IMR-90 (cell line): ENCODE measurements at regions not wholly inside any gene's neighbourhood (a gene's known extent, or its start where the extent isn't known, plus 50 kb on each side); places are given as distances from the start of the nearest gene placed in this dataset.

Experiments used
- ATAC-seq: fragments of 200-7000 bp; cut with Tn5 transposase; 2 replicates; pipeline ENCODE4 v1.9.1; 2020; ENCODE audit warnings: low read depth, mild to moderate bottlenecking, moderate library complexity
- BruUV-seq: library from RNA; stranded (reverse); fragments of 400-500 nt; replicated peaks from 2 replicates; lab custom pipeline; 2021; lab: Mats Ljungman, UMichigan
- CTCF ChIA-PET: fragments of 300-600 bp; formaldehyde crosslinking; extraction: SDS; loops from one replicate; lab custom pipeline; 2021; ENCODE audit warnings: antibody characterized with exemption; lab: Yijun Ruan, JAX
- POLR2A ChIA-PET: fragments of 300-600 bp; sonication (Branson Sonifier 250); formaldehyde crosslinking; loops from one replicate; lab custom pipeline; 2022; ENCODE audit warnings: antibody characterized with exemption; ENCODE audit not compliant: unreplicated experiment; lab: Charles Lee
- DNase-seq: peaks from one replicate; pipeline ENCODE4 v3.0.0; 2013
- H2AFZ ChIP-seq: replicated peaks from 2 replicates; pipeline ENCODE3; 2013; ENCODE audit warnings: low read length, mild to moderate bottlenecking; ENCODE audit not compliant: poor library complexity
- H2AK5ac ChIP-seq: 2 replicates; pipeline ENCODE4 v1.6.1; 2013; ENCODE audit warnings: low read depth, low read length, inconsistent platforms
- H2AK9ac ChIP-seq: replicated peaks from 2 replicates; pipeline ENCODE3; 2013; ENCODE audit warnings: mild to moderate bottlenecking, low read depth, low read length, moderate library complexity; ENCODE audit not compliant: poor library complexity
- H2BK120ac ChIP-seq: 2 replicates; pipeline ENCODE4 v1.6.1; 2013; ENCODE audit warnings: low read depth, low read length, inconsistent platforms
- H2BK15ac ChIP-seq: 3 replicates; pipeline ENCODE4 v1.6.1; 2013; ENCODE audit warnings: low read depth, low read length, inconsistent platforms
- H2BK20ac ChIP-seq: 2 replicates; pipeline ENCODE4 v1.6.1; 2013; ENCODE audit warnings: low read depth, mild to moderate bottlenecking, inconsistent platforms, low read length, moderate library complexity
- H2BK5ac ChIP-seq: 2 replicates; pipeline ENCODE4 v1.6.1; 2013; ENCODE audit warnings: mild to moderate bottlenecking, low read depth, low read length, inconsistent platforms; ENCODE audit not compliant: poor library complexity, severe bottlenecking
- H3K14ac ChIP-seq: replicated peaks from 2 replicates; pipeline ENCODE4 v1.6.1; 2013; ENCODE audit warnings: low read depth, low read length, inconsistent platforms
- H3K18ac ChIP-seq: 2 replicates; pipeline ENCODE4 v1.6.1; 2013; ENCODE audit warnings: low read depth, low read length, control low read depth
- H3K23ac ChIP-seq: 2 replicates; pipeline ENCODE4 v1.6.1; 2013; ENCODE audit warnings: low read depth, low read length, inconsistent platforms
- H3K27ac ChIP-seq: 2 replicates; pipeline ENCODE4 v1.5.1; 2013; ENCODE audit warnings: mild to moderate bottlenecking, control low read depth, low read length; ENCODE audit not compliant: insufficient read depth
- H3K27me3 ChIP-seq: 2 replicates; pipeline ENCODE4 v1.6.1; 2013; ENCODE audit warnings: low read length; ENCODE audit not compliant: control insufficient read depth, insufficient read depth
- H3K36me3 ChIP-seq: 2 replicates; pipeline ENCODE4 v1.6.1; 2013; ENCODE audit warnings: low read length, mixed read lengths; ENCODE audit not compliant: control insufficient read depth, insufficient read depth
- H3K4ac ChIP-seq: 2 replicates; pipeline ENCODE4 v1.6.1; 2013; ENCODE audit warnings: low read depth, low read length, inconsistent platforms
- H3K4me1 ChIP-seq: 2 replicates; pipeline ENCODE4 v1.6.1; 2013; ENCODE audit warnings: low read length, mixed read lengths; ENCODE audit not compliant: control insufficient read depth, insufficient read depth
- H3K4me2 ChIP-seq: 2 replicates; pipeline ENCODE4 v1.6.1; 2013; ENCODE audit warnings: low read depth, mild to moderate bottlenecking, control low read depth, low read length, moderate library complexity
- H3K4me3 ChIP-seq: 2 replicates; pipeline ENCODE4 v1.5.1; 2013; ENCODE audit warnings: low read depth, mild to moderate bottlenecking, control low read depth, low read length, moderate library complexity; ENCODE audit not compliant: insufficient read depth
- H3K56ac ChIP-seq: 2 replicates; pipeline ENCODE4 v1.6.1; 2013; ENCODE audit warnings: low read length, inconsistent platforms; ENCODE audit not compliant: insufficient read depth; ENCODE audit errors: extremely low read depth
- H3K79me1 ChIP-seq, 2 experiments: 2 replicates each; pipeline ENCODE4 v1.6.1; 2013; ENCODE audit warnings: low read length in 2 of 2, inconsistent platforms in 1 of 2, low read depth in 1 of 2
- H3K9ac ChIP-seq: 2 replicates; pipeline ENCODE4 v1.6.1; 2013; ENCODE audit warnings: low read depth, low read length, control low read depth
- H3K9me1 ChIP-seq: 2 replicates; pipeline ENCODE4 v1.6.1; 2013; ENCODE audit warnings: low read length, inconsistent platforms; ENCODE audit not compliant: insufficient read depth
- H3K9me3 ChIP-seq: 2 replicates; pipeline ENCODE4 v1.6.1; 2013; ENCODE audit warnings: low read length; ENCODE audit not compliant: control insufficient read depth, insufficient read depth
- H4K20me1 ChIP-seq: 2 replicates; pipeline ENCODE4 v1.6.1; 2013; ENCODE audit warnings: low read length, inconsistent platforms; ENCODE audit not compliant: insufficient read depth
- H4K5ac ChIP-seq: 2 replicates; pipeline ENCODE4 v1.6.1; 2013; ENCODE audit warnings: mild to moderate bottlenecking, low read depth, low read length, control low read depth
- H4K8ac ChIP-seq, 2 experiments: 2 replicates each; pipeline ENCODE4 v1.6.1; 2013; ENCODE audit warnings: low read depth in 2 of 2, low read length in 2 of 2, control low read depth in 1 of 2, inconsistent platforms in 1 of 2
- H4K91ac ChIP-seq: 2 replicates; pipeline ENCODE4 v1.6.1; 2013; ENCODE audit warnings: low read depth, low read length, inconsistent platforms; ENCODE audit not compliant: insufficient read depth
- BHLHE40 ChIP-seq: fragments of 150-350 bp; IDR thresholded peaks from 2 replicates; pipeline ENCODE4 v1.6.1; 2016; ENCODE audit warnings: mild to moderate bottlenecking, low read depth, low read length
- CEBPB ChIP-seq: IDR thresholded peaks from 2 replicates; pipeline ENCODE4 v1.6.1; 2012; ENCODE audit warnings: low read depth, low read length, improper control_type of control experiment
- CTCF ChIP-seq: conservative IDR thresholded peaks from 2 replicates; pipeline ENCODE4 v1.5.1; 2012; ENCODE audit warnings: mild to moderate bottlenecking, low read depth, low read length, improper control_type of control experiment
- ELK1 ChIP-seq: fragments of 150-350 bp; IDR thresholded peaks from 2 replicates; pipeline ENCODE4 v1.6.1; 2016; ENCODE audit warnings: low read depth, mild to moderate bottlenecking, low read length, moderate library complexity, borderline replicate concordance
- FOS ChIP-seq: fragments of 150-350 bp; IDR thresholded peaks from 2 replicates; pipeline ENCODE4 v1.6.1; 2016; ENCODE audit warnings: low read depth, low read length
- MAFK ChIP-seq: IDR thresholded peaks from 2 replicates; pipeline ENCODE4 v1.6.1; 2012; ENCODE audit warnings: low read depth, low read length, improper control_type of control experiment
- MAZ ChIP-seq: IDR thresholded peaks from 2 replicates; pipeline ENCODE4 v1.6.1; 2012; ENCODE audit warnings: low read depth, mild to moderate bottlenecking, low read length, improper control_type of control experiment, moderate library complexity, borderline replicate concordance
- MXI1 ChIP-seq: IDR thresholded peaks from 2 replicates; pipeline ENCODE4 v1.6.1; 2012; ENCODE audit warnings: low read depth, mild to moderate bottlenecking, low read length, moderate library complexity, borderline replicate concordance
- NFE2L2 ChIP-seq: fragments of 150-350 bp; IDR thresholded peaks from 2 replicates; pipeline ENCODE4 v1.6.1; 2016; ENCODE audit warnings: low read depth, mild to moderate bottlenecking, low read length
- POLR2A ChIP-seq: IDR thresholded peaks from 2 replicates; pipeline ENCODE4 v1.6.1; 2012; ENCODE audit warnings: mild to moderate bottlenecking, low read depth, low read length
- RAD21 ChIP-seq: IDR thresholded peaks from 2 replicates; pipeline ENCODE4 v1.6.1; 2012; ENCODE audit warnings: low read length, improper control_type of control experiment
- RCOR1 ChIP-seq: IDR thresholded peaks from 2 replicates; pipeline ENCODE4 v1.6.1; 2012; ENCODE audit warnings: mild to moderate bottlenecking, low read length, improper control_type of control experiment; ENCODE audit not compliant: insufficient replicate concordance
- RFX5 ChIP-seq: IDR thresholded peaks from 2 replicates; pipeline ENCODE4 v1.8.0; 2012; ENCODE audit warnings: low read depth, mild to moderate bottlenecking, low read length, moderate library complexity
- SMC3 ChIP-seq: fragments of 150-350 bp; IDR thresholded peaks from 2 replicates; pipeline ENCODE4 v1.6.1; 2016; ENCODE audit warnings: low read depth, mild to moderate bottlenecking, antibody characterized with exemption, low read length, moderate library complexity
- WGBS, 2 experiments: methylation state at CpG; one replicate each; pipeline versions ENCODE4 v1.1.5 to v1.1.7; 2013; ENCODE audit warnings: missing lambda C conversion rate in 2 of 2; ENCODE audit not compliant: insufficient read length in 1 of 2; ENCODE audit errors: extremely low coverage in 2 of 2; 5-methylcytosine and 5-hydroxymethylcytosine counted together
- dilution Hi-C: fragments of 300-500 bp; cut with HindIII; formaldehyde crosslinking; loops from one replicate; pipeline ENCODE4 v1.14.3; 2018; ENCODE audit warnings: low sequenced_read_pairs; ENCODE audit not compliant: unreplicated experiment
- in situ Hi-C: fragments of 300-500 bp; cut with MboI; formaldehyde crosslinking; loops from 3 replicates; pipeline ENCODE4 v1.14.3; 2019; ENCODE audit warnings: low sequenced_read_pairs, inconsistent platforms, mixed read lengths
- intact Hi-C: fragments of 100-400 bp; cut with micrococcal nuclease; formaldehyde crosslinking; loops from 2 replicates; pipeline ENCODE4 v1.10.0; 2022

GRCh38 chr14:53278602-53279506 lies 125.7 kb upstream of the DDHD1 start:
- Histone ChIP-seq H4K8ac (peak overlapping the region; percentile 47 to 90; a peak in 3 of 4 replicates), H3K4me1 (peaks cover 6% of the 10 kb centered on the region), H2AK5ac (peak overlapping the region; percentile 67), H3K56ac (no peak overlapping the region), H2BK20ac (peak overlapping the region; percentile 77), H3K18ac (peak overlapping the region; percentile 85), H3K4me2 (no peak overlapping the region), H3K27me3 (no peaks in the 10 kb centered on the region), H3K36me3 (no peaks in the 10 kb centered on the region), H3K23ac (peak overlapping the region; percentile 39), H3K9me1 (peaks cover 10% of the 10 kb centered on the region), H3K9ac (no peak overlapping the region; the same call in 1 of the 2 replicates), H3K14ac (peak overlapping the region; percentile 65), H2BK5ac (peak overlapping the region; percentile 68), H2BK120ac (peak overlapping the region; percentile 82), H3K4ac (peak overlapping the region; percentile 78), H3K27ac (peak overlapping the region; percentile 66), H2BK15ac (peak overlapping the region; percentile 67; the same call in 2 of the 3 replicates), H4K5ac (peak overlapping the region; percentile 84), H4K91ac (peak overlapping the region; percentile 80), H3K9me3 (no peaks in the 10 kb centered on the region), H3K4me3 (no peak overlapping the region), H3K79me1 (no peaks in the 10 kb centered on the region), H2AK9ac (peak overlapping the region; percentile 10), H2AFZ (peak overlapping the region; percentile 75), H4K20me1 (no peaks in the 10 kb centered on the region)
- intact Hi-C loops, result no loop called here
- CTCF ChIA-PET, result interaction anchor here (0.6 kb wide), 1 partner anchor 223 kb away, joined by 5 read pairs; no protein-coding TSS in a partner anchor
- BruUV-seq, result no TSS peak
- POLR2A ChIA-PET, result no interaction called here
- ATAC-seq (peak; percentile 87), DNase-seq (peak; percentile 89)
- dilution Hi-C loops, result no loop called here
- in situ Hi-C loops, result no loop called here
- WGBS, 2 experiments, result 81% methylated on average over 6 of the region's 12 CpGs; no CpG with 5 or more reads in 1 of the 2 experiments
- peak; percentile 41; the same call in 1 of the 2 replicates for TF ChIP-seq BHLHE40
- no peak for TF ChIP-seq RCOR1
- TF ChIP-seq ELK1, result no peak
- TF ChIP-seq CTCF, result no peak
- no peak for TF ChIP-seq POLR2A
- peak; percentile 56 for TF ChIP-seq MAFK
- no peak for TF ChIP-seq SMC3
- no peak for TF ChIP-seq RAD21
- TF ChIP-seq FOS, result peak; percentile 66
- TF ChIP-seq RFX5, result no peak
- no peak for TF ChIP-seq MAZ
- no peak for TF ChIP-seq MXI1
- peak; percentile 95 for TF ChIP-seq NFE2L2
- no peak for TF ChIP-seq CEBPB
